ENCODE measurements at regions not wholly inside any gene's neighbourhood (a gene's known extent, or its start where the extent isn't known, plus 50 kb on each side); places are given as distances from the start of the nearest gene placed in this dataset.

DNA sequence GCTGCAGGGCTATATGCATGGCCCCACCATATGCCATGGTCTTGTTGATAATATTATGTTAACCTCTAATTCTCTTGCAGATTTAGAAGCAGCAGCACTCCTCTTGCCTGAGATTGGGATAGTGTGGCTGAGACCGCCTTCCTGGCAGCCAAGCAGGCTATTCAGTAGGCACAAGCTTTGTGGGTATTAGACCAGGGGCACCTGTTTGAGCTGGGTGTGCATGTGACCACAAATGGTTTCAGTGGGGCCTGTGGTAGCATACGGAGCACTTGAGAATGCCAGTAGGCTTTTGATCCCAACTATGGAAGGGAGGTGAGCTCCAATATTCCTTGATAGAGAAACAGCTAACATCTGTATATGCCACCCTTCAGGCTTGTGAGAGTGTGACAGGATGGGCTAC, 625.1 kb upstream of the NUDT12 start (continued):
- TF ChIP-seq, protein P1, sequence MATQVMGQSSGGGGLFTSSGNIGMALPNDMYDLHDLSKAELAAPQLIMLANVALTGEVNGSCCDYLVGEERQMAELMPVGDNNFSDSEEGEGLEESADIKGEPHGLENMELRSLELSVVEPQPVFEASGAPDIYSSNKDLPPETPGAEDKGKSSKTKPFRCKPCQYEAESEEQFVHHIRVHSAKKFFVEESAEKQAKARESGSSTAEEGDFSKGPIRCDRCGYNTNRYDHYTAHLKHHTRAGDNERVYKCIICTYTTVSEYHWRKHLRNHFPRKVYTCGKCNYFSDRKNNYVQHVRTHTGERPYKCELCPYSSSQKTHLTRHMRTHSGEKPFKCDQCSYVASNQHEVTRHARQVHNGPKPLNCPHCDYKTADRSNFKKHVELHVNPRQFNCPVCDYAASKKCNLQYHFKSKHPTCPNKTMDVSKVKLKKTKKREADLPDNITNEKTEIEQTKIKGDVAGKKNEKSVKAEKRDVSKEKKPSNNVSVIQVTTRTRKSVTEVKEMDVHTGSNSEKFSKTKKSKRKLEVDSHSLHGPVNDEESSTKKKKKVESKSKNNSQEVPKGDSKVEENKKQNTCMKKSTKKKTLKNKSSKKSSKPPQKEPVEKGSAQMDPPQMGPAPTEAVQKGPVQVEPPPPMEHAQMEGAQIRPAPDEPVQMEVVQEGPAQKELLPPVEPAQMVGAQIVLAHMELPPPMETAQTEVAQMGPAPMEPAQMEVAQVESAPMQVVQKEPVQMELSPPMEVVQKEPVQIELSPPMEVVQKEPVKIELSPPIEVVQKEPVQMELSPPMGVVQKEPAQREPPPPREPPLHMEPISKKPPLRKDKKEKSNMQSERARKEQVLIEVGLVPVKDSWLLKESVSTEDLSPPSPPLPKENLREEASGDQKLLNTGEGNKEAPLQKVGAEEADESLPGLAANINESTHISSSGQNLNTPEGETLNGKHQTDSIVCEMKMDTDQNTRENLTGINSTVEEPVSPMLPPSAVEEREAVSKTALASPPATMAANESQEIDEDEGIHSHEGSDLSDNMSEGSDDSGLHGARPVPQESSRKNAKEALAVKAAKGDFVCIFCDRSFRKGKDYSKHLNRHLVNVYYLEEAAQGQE (IDR thresholded peaks at IDR 0.05), result no peak
- TF ChIP-seq SP1 (IDR thresholded peaks at IDR 0.05) (no peak), YY1 (IDR thresholded peaks at IDR 0.05) (no peak), RAD21 (IDR thresholded peaks at IDR 0.05) (no peak), FOXA2 (IDR thresholded peaks at IDR 0.05) (no peak), RXRA (IDR thresholded peaks at IDR 0.05) (no peak)

DNA sequence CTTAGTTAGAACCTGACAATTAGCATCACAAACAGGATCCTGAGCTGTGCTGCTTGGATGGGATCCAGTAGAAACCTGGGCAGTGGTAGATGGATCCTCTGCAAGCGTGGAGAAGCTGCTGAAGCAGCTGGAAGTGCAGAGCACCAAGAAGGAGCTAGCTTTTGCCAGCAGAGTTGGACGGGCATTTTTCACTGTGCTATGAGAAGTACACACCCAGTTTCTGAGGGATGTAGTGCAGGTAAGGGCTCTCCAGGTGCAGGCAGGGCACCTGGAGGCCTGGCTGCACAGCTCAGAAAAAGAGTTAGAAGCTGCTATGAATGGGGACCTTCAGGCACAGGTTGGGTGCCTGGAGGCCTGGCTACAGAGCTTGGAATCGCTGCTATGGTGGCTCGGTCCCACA, 623.9 kb upstream of the NUDT12 start:
- TF ChIP-seq YY1 (IDR thresholded peaks at IDR 0.05) (no peak), SP1 (IDR thresholded peaks at IDR 0.05) (no peak), EGR1 (IDR thresholded peaks at IDR 0.05; ENCODE audit: low read depth in 2 of 2) (no peak), JUND (IDR thresholded peaks at IDR 0.05) (no peak), NR2F2 (IDR thresholded peaks at IDR 0.05) (no peak), HNF4A (conservative IDR thresholded peaks at IDR 0.05) (no peak)
- TF ChIP-seq, protein P2, sequence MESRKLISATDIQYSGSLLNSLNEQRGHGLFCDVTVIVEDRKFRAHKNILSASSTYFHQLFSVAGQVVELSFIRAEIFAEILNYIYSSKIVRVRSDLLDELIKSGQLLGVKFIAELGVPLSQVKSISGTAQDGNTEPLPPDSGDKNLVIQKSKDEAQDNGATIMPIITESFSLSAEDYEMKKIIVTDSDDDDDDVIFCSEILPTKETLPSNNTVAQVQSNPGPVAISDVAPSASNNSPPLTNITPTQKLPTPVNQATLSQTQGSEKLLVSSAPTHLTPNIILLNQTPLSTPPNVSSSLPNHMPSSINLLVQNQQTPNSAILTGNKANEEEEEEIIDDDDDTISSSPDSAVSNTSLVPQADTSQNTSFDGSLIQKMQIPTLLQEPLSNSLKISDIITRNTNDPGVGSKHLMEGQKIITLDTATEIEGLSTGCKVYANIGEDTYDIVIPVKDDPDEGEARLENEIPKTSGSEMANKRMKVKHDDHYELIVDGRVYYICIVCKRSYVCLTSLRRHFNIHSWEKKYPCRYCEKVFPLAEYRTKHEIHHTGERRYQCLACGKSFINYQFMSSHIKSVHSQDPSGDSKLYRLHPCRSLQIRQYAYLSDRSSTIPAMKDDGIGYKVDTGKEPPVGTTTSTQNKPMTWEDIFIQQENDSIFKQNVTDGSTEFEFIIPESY (IDR thresholded peaks at IDR 0.05), result no peak
- TF ChIP-seq, protein P1 (IDR thresholded peaks at IDR 0.05), result no peak
- Histone ChIP-seq H3K9me3 (ENCODE audit: control insufficient read depth in 4 of 4, low read length in 3 of 4) (peaks cover 0 to 8% (median 0%) of the 10 kb centered on the region in 4 donors), H3K4me3 (ENCODE audit: low read depth in 1 of 3, low read length in 3 of 3) (no peak overlapping the region)

DNA sequence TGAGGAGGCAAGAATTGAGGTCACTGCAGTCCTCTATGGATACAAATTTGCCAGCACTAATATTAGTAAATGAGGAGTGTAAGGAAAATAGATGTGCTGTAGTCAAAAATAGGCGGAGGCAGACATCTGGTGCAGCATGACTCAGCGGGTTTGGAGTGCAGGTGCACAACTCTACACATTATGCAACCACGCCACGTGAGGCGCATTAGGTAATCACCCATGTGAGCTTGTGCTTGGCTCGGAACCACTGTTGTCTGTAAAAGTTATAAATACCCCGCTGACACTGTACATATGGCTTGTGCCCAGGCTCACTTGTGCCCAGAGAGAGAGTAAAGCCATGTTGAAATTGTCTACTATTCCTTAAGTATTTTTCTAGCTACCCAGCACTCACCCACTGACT, 623.5 kb upstream of the NUDT12 start:
- no peak overlapping the region for H3K27ac ChIP-seq (ENCODE audit: low read depth in 1 of 2, low read length in 2 of 2)
- WGBS, result 63% methylated on average over 7 of the region's 7 CpGs
- TF ChIP-seq JUND (IDR thresholded peaks at IDR 0.05), result peak in 1 of 2 donors; percentile 46
- no peak for TF ChIP-seq NR2F2 (IDR thresholded peaks at IDR 0.05)
- TF ChIP-seq HNF4A (conservative IDR thresholded peaks at IDR 0.05), result peak in 1 of 2 donors; percentile 14
- TF ChIP-seq YY1 (IDR thresholded peaks at IDR 0.05), result peak; percentile 49
- peak in 1 of 2 donors; percentile 42 for TF ChIP-seq RXRA (IDR thresholded peaks at IDR 0.05)
- no peak overlapping the region for H3K4me3 ChIP-seq (ENCODE audit: low read depth in 1 of 3, low read length in 3 of 3)
- H3K36me3 ChIP-seq (ENCODE audit: control insufficient read depth in 4 of 4, insufficient read depth in 3 of 4, low read depth in 1 of 4, low read length in 3 of 4), result no peaks in the 10 kb centered on the region
- DNase-seq (ENCODE audit: low spot score), result no peak
- no peak overlapping the region for H3K9ac ChIP-seq (ENCODE audit: low read depth in 1 of 2, low read length in 2 of 2)
- no peaks in the 10 kb centered on the region for H3K27me3 ChIP-seq (ENCODE audit: control insufficient read depth in 4 of 4, insufficient read depth in 4 of 4, low read length in 3 of 4)
- H3K4me1 ChIP-seq (ENCODE audit: control insufficient read depth in 4 of 4, insufficient read depth in 4 of 4, low read length in 3 of 4), result no peaks in the 10 kb centered on the region
- H3K9me3 ChIP-seq (ENCODE audit: control insufficient read depth in 4 of 4, low read length in 3 of 4), result peaks cover 0 to 8% (median 0%) of the 10 kb centered on the region in 4 donors

More for the DNA sequence above, 623.9 kb upstream of the NUDT12 start:
- no peaks in the 10 kb centered on the region for H3K36me3 ChIP-seq (ENCODE audit: control insufficient read depth in 4 of 4, insufficient read depth in 3 of 4, low read depth in 1 of 4, low read length in 3 of 4)
- 84% methylated on average over 4 of the region's 4 CpGs for WGBS
- H3K27ac ChIP-seq (ENCODE audit: low read depth in 1 of 2, low read length in 2 of 2), result no peak overlapping the region
- no peak for DNase-seq (ENCODE audit: low spot score)
- no peaks in the 10 kb centered on the region for H3K27me3 ChIP-seq (ENCODE audit: control insufficient read depth in 4 of 4, insufficient read depth in 4 of 4, low read length in 3 of 4)
- H3K9ac ChIP-seq (ENCODE audit: low read depth in 1 of 2, low read length in 2 of 2), result no peak overlapping the region
- H3K4me1 ChIP-seq (ENCODE audit: control insufficient read depth in 4 of 4, insufficient read depth in 4 of 4, low read length in 3 of 4), result no peaks in the 10 kb centered on the region

Measured in liver (tissue), 7 donors.